Activated CD4-positive, alpha-beta T cell treated with anti-CD3 and anti-CD28 coated beads, Interleukin-2, amount 10 ng/mL, durations not matched to agents 7 days and 5 days (primary cell): ENCODE measurements at regions not wholly inside any gene's neighbourhood (a gene's known extent, or its start where the extent isn't known, plus 50 kb on each side); places are given as distances from the start of the nearest gene placed in this dataset.

Source experiments
- CTCF ChIA-PET: fragments of 350-600 bp; sonication (Branson Sonifier 250); formaldehyde crosslinking; loops from one replicate; lab custom pipeline; 2021; ENCODE audit warnings: antibody characterized with exemption; lab: Charles Lee
- POLR2A ChIA-PET: fragments of 350-600 bp; sonication (Branson Sonifier 250); formaldehyde crosslinking; loops from one replicate; lab custom pipeline; 2021; ENCODE audit warnings: antibody characterized with exemption; lab: Charles Lee
- DNase-seq: peaks from one replicate; pipeline ENCODE4 v3.0.0-alpha.2; 2020
- H3K27ac Mint-ChIP-seq: one replicate; pipeline ENCODE4 v1.8.0; 2021; ENCODE audit warnings: mild to moderate bottlenecking, moderate library complexity, mixed read lengths
- H3K27me3 Mint-ChIP-seq: one replicate; pipeline ENCODE4 v1.8.0; 2021; ENCODE audit warnings: mixed read lengths
- H3K36me3 Mint-ChIP-seq: one replicate; pipeline ENCODE4 v1.8.0; 2021; ENCODE audit warnings: low read depth, mixed read lengths
- H3K4me1 Mint-ChIP-seq: one replicate; pipeline ENCODE4 v1.8.0; 2021; ENCODE audit warnings: mixed read lengths
- H3K4me3 Mint-ChIP-seq: one replicate; pipeline ENCODE4 v1.8.0; 2021; ENCODE audit warnings: mild to moderate bottlenecking, moderate library complexity, mixed read lengths
- H3K9me3 Mint-ChIP-seq: one replicate; pipeline ENCODE4 v1.8.0; 2021; ENCODE audit warnings: mixed read lengths

- DNase-seq, result no peak
- no peak overlapping the region for H3K27ac Mint-ChIP-seq
- no peaks in the 10 kb centered on the region for H3K27me3 Mint-ChIP-seq
- no peak overlapping the region for H3K4me3 Mint-ChIP-seq
- H3K36me3 Mint-ChIP-seq, result no peaks in the 10 kb centered on the region
- no peaks in the 10 kb centered on the region for H3K4me1 Mint-ChIP-seq
- peaks cover 1% of the 10 kb centered on the region for H3K9me3 Mint-ChIP-seq
- POLR2A ChIA-PET, result no interaction called here
- CTCF ChIA-PET, result no interaction called here
Observed at GRCh38 chr7:12765431-12766100, 78.1 kb downstream of the ARL4A start.

- ChIA-PET POLR2A (no interaction called here), CTCF (no interaction called here)
- Mint-ChIP-seq H3K36me3 (no peaks in the 10 kb centered on the region), H3K27me3 (no peaks in the 10 kb centered on the region), H3K4me1 (no peaks in the 10 kb centered on the region), H3K27ac (no peak overlapping the region), H3K9me3 (peaks cover 1% of the 10 kb centered on the region), H3K4me3 (no peak overlapping the region)
- DNase-seq, result no peak
Observed at GRCh38 chr7:12766416-12766815, 79.0 kb downstream of the ARL4A start.

- Mint-ChIP-seq H3K9me3 (no peaks in the 10 kb centered on the region), H3K27ac (no peak overlapping the region), H3K27me3 (no peaks in the 10 kb centered on the region), H3K4me3 (no peak overlapping the region), H3K36me3 (no peaks in the 10 kb centered on the region), H3K4me1 (no peaks in the 10 kb centered on the region)
- POLR2A ChIA-PET, result no interaction called here
- DNase-seq, result no peak
- CTCF ChIA-PET, result no interaction called here
Observed at GRCh38 chr7:12768948-12769347, 81.5 kb downstream of the ARL4A start.

GRCh38 chr7:12769444-12769843, 82.0 kb downstream of the ARL4A start:
- Mint-ChIP-seq H3K27me3 (no peaks in the 10 kb centered on the region), H3K4me3 (no peak overlapping the region), H3K4me1 (no peaks in the 10 kb centered on the region), H3K9me3 (no peaks in the 10 kb centered on the region), H3K27ac (no peak overlapping the region), H3K36me3 (no peaks in the 10 kb centered on the region)
- ChIA-PET POLR2A (no interaction called here), CTCF (no interaction called here)
- DNase-seq, result no peak

GRCh38 chr7:12770227-12770975, 83.0 kb downstream of the ARL4A start:
- Mint-ChIP-seq H3K4me1 (no peaks in the 10 kb centered on the region), H3K36me3 (no peaks in the 10 kb centered on the region), H3K27me3 (no peaks in the 10 kb centered on the region), H3K9me3 (no peaks in the 10 kb centered on the region), H3K4me3 (no peak overlapping the region), H3K27ac (no peak overlapping the region)
- POLR2A ChIA-PET, result no interaction called here
- DNase-seq, result no peak
- CTCF ChIA-PET, result no interaction called here

- Mint-ChIP-seq H3K27me3 (no peaks in the 10 kb centered on the region), H3K4me1 (no peaks in the 10 kb centered on the region), H3K36me3 (no peaks in the 10 kb centered on the region), H3K27ac (no peak overlapping the region), H3K9me3 (no peaks in the 10 kb centered on the region), H3K4me3 (no peak overlapping the region)
- ChIA-PET CTCF (no interaction called here), POLR2A (no interaction called here)
- DNase-seq, result no peak
Observed at GRCh38 chr7:12771378-12771877, 84.0 kb downstream of the ARL4A start.

GRCh38 chr7:12772768-12773167, 85.3 kb downstream of the ARL4A start:
- DNase-seq, result no peak
- ChIA-PET POLR2A (no interaction called here), CTCF (no interaction called here)
- no peaks in the 10 kb centered on the region for H3K36me3 Mint-ChIP-seq
- H3K4me3 Mint-ChIP-seq, result no peak overlapping the region
- no peaks in the 10 kb centered on the region for H3K9me3 Mint-ChIP-seq
- no peaks in the 10 kb centered on the region for H3K27me3 Mint-ChIP-seq
- no peak overlapping the region for H3K27ac Mint-ChIP-seq
- no peaks in the 10 kb centered on the region for H3K4me1 Mint-ChIP-seq

- Mint-ChIP-seq H3K27ac (no peak overlapping the region), H3K4me1 (no peaks in the 10 kb centered on the region), H3K27me3 (no peaks in the 10 kb centered on the region), H3K9me3 (no peaks in the 10 kb centered on the region), H3K4me3 (no peak overlapping the region), H3K36me3 (no peaks in the 10 kb centered on the region)
- ChIA-PET POLR2A (no interaction called here), CTCF (no interaction called here)
- DNase-seq, result no peak
Observed at GRCh38 chr7:12777257-12777656, 89.8 kb downstream of the ARL4A start.

- H3K36me3 Mint-ChIP-seq, result no peaks in the 10 kb centered on the region
- no peak for DNase-seq
- H3K4me1 Mint-ChIP-seq, result no peaks in the 10 kb centered on the region
- ChIA-PET CTCF (no interaction called here), POLR2A (no interaction called here)
- no peak overlapping the region for H3K27ac Mint-ChIP-seq
- no peak overlapping the region for H3K4me3 Mint-ChIP-seq
- no peaks in the 10 kb centered on the region for H3K9me3 Mint-ChIP-seq
- peaks cover 2% of the 10 kb centered on the region for H3K27me3 Mint-ChIP-seq
Observed at GRCh38 chr7:12779947-12780346, 92.5 kb downstream of the ARL4A start.

GRCh38 chr7:12783421-12784095, 96.1 kb downstream of the ARL4A start:
- no peaks in the 10 kb centered on the region for H3K4me1 Mint-ChIP-seq
- CTCF ChIA-PET, result no interaction called here
- H3K9me3 Mint-ChIP-seq, result no peaks in the 10 kb centered on the region

GRCh38 chr7:12785473-12785872, 98.0 kb downstream of the ARL4A start:
- Mint-ChIP-seq H3K36me3 (no peaks in the 10 kb centered on the region), H3K27me3 (peaks cover 2% of the 10 kb centered on the region), H3K4me1 (no peaks in the 10 kb centered on the region), H3K9me3 (no peaks in the 10 kb centered on the region), H3K4me3 (no peak overlapping the region), H3K27ac (no peak overlapping the region)
- ChIA-PET POLR2A (no interaction called here), CTCF (no interaction called here)
- no peak for DNase-seq

More at GRCh38 chr7:12783421-12784095, 96.1 kb downstream of the ARL4A start:
- POLR2A ChIA-PET, result no interaction called here
- H3K27ac Mint-ChIP-seq, result no peak overlapping the region
- H3K27me3 Mint-ChIP-seq, result peaks cover 2% of the 10 kb centered on the region
- H3K4me3 Mint-ChIP-seq, result no peak overlapping the region
- H3K36me3 Mint-ChIP-seq, result no peaks in the 10 kb centered on the region
- DNase-seq, result no peak

- H3K27me3 Mint-ChIP-seq, result peaks cover 2% of the 10 kb centered on the region
- H3K36me3 Mint-ChIP-seq, result no peaks in the 10 kb centered on the region
- no peak overlapping the region for H3K27ac Mint-ChIP-seq
- ChIA-PET POLR2A (no interaction called here), CTCF (no interaction called here)
- H3K9me3 Mint-ChIP-seq, result no peaks in the 10 kb centered on the region
- no peaks in the 10 kb centered on the region for H3K4me1 Mint-ChIP-seq
- no peak overlapping the region for H3K4me3 Mint-ChIP-seq
- DNase-seq, result no peak
Observed at GRCh38 chr7:12786494-12786893, 99.1 kb downstream of the ARL4A start.

- Mint-ChIP-seq H3K36me3 (no peaks in the 10 kb centered on the region), H3K27me3 (peaks cover 1% of the 10 kb centered on the region), H3K27ac (no peak overlapping the region), H3K4me1 (no peaks in the 10 kb centered on the region), H3K4me3 (no peak overlapping the region), H3K9me3 (no peaks in the 10 kb centered on the region)
- ChIA-PET POLR2A (no interaction called here), CTCF (interaction anchor here (0.7 kb wide), 1 partner anchor 34 kb away, joined by 3 read pairs; no protein-coding TSS in a partner anchor)
- DNase-seq, result no peak
Observed at GRCh38 chr7:12788171-12788570, 100.7 kb downstream of the ARL4A start.
